Lower lobe of right lung (tissue), 2 donors: ENCODE measurements at regions not wholly inside any gene's neighbourhood (a gene's known extent, or its start where the extent isn't known, plus 50 kb on each side); places are given as distances from the start of the nearest gene placed in this dataset.
A peak's percentile ranks its signal among the peaks of the same experiment; 100 is the strongest.

Source experiments
- ATAC-seq, 2 donors: fragments of 200-7000 bp; cut with Tn5 transposase; one replicate each; pipeline ENCODE4 v1.9.1; 2020 to 2022; ENCODE audit warnings: mild to moderate bottlenecking in 2 of 2, moderate library complexity in 2 of 2
- DNase-seq: peaks from one replicate; pipeline ENCODE4 v3.0.0-alpha.2; 2020
- H3K27ac ChIP-seq: fragments of 200-600 bp; one replicate; pipeline ENCODE4 v1.8.0; 2022
- H3K27me3 ChIP-seq: fragments of 200-600 bp; one replicate; pipeline ENCODE4 v1.8.0; 2022; ENCODE audit warnings: low read depth
- H3K36me3 ChIP-seq: fragments of 200-600 bp; one replicate; pipeline ENCODE4 v1.8.0; 2022; ENCODE audit warnings: mild to moderate bottlenecking
- H3K4me1 ChIP-seq: fragments of 200-600 bp; one replicate; pipeline ENCODE4 v1.8.0; 2022
- H3K4me3 ChIP-seq: fragments of 200-600 bp; one replicate; pipeline ENCODE4 v1.8.0; 2022; ENCODE audit warnings: mild to moderate bottlenecking
- H3K9me3 ChIP-seq: fragments of 200-600 bp; one replicate; pipeline ENCODE4 v1.8.0; 2022
- intact Hi-C: fragments of 100-400 bp; cut with DNase I; formaldehyde crosslinking; loops from one replicate; pipeline ENCODE4 v1.11.0; 2022
- TF ChIP-seq, protein P1 (sequence below): fragments of 200-600 bp; IDR thresholded peaks from one replicate; pipeline ENCODE4 v1.8.0; 2022; ENCODE audit warnings: antibody characterized with exemption, mild to moderate bottlenecking
- donor health status: DM: no; HTN: yes; CAD: no; lungs with severe emphysema.

GRCh38 chr2:41595240-41595639 lies 452.6 kb upstream of the PKDCC start:
- intact Hi-C loops, result no loop called here
- ATAC-seq, result no peak
- H3K36me3 ChIP-seq, result no peaks in the 10 kb centered on the region
- no peak overlapping the region for H3K4me3 ChIP-seq
- H3K4me1 ChIP-seq, result peaks cover 18% of the 10 kb centered on the region
- H3K27me3 ChIP-seq, result no peaks in the 10 kb centered on the region
- H3K27ac ChIP-seq, result no peak overlapping the region
- no peaks in the 10 kb centered on the region for H3K9me3 ChIP-seq
- TF ChIP-seq, protein P1, sequence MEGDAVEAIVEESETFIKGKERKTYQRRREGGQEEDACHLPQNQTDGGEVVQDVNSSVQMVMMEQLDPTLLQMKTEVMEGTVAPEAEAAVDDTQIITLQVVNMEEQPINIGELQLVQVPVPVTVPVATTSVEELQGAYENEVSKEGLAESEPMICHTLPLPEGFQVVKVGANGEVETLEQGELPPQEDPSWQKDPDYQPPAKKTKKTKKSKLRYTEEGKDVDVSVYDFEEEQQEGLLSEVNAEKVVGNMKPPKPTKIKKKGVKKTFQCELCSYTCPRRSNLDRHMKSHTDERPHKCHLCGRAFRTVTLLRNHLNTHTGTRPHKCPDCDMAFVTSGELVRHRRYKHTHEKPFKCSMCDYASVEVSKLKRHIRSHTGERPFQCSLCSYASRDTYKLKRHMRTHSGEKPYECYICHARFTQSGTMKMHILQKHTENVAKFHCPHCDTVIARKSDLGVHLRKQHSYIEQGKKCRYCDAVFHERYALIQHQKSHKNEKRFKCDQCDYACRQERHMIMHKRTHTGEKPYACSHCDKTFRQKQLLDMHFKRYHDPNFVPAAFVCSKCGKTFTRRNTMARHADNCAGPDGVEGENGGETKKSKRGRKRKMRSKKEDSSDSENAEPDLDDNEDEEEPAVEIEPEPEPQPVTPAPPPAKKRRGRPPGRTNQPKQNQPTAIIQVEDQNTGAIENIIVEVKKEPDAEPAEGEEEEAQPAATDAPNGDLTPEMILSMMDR, result no peak
- DNase-seq, result no peak

DNA sequence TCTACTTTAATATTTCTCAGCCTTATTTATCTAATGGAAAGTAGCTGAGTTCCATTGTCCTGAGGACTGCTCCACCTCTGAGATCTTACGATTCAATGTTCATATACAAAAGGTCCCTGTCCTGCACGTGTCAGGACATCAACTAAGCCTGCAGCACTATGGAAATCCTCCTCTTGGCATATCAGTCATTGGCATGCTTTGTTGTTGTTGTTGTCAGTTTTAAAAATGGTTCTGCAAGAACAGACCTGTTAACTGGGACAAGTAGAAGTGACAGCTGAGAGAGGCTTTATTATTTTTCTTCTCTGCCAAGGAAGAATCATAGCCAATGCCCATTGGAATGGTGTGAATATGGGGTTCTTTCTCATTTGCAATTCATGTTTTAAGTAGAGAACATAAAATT lies 450.1 kb upstream of the PKDCC start:
- Histone ChIP-seq H3K9me3 (no peaks in the 10 kb centered on the region), H3K27ac (peak overlapping the region; percentile 2), H3K36me3 (no peaks in the 10 kb centered on the region), H3K4me1 (peaks cover 18% of the 10 kb centered on the region), H3K27me3 (no peaks in the 10 kb centered on the region), H3K4me3 (no peak overlapping the region)
- TF ChIP-seq, protein P1, result no peak
- intact Hi-C loops, result no loop called here
- no peak for DNase-seq
- no peak for ATAC-seq

- no peak overlapping the region for H3K4me3 ChIP-seq
- no peaks in the 10 kb centered on the region for H3K9me3 ChIP-seq
- ATAC-seq (peak in 1 of 2 donors; percentile 30), DNase-seq (no peak)
- no peaks in the 10 kb centered on the region for H3K27me3 ChIP-seq
- intact Hi-C loops, result no loop called here
- H3K27ac ChIP-seq, result peak overlapping the region; percentile 2
- H3K36me3 ChIP-seq, result no peaks in the 10 kb centered on the region
- H3K4me1 ChIP-seq, result peaks cover 18% of the 10 kb centered on the region
- TF ChIP-seq, protein P1, result no peak
These were observed 449.5 kb upstream of the PKDCC start for GRCh38 chr2:41598161-41598894.

DNA sequence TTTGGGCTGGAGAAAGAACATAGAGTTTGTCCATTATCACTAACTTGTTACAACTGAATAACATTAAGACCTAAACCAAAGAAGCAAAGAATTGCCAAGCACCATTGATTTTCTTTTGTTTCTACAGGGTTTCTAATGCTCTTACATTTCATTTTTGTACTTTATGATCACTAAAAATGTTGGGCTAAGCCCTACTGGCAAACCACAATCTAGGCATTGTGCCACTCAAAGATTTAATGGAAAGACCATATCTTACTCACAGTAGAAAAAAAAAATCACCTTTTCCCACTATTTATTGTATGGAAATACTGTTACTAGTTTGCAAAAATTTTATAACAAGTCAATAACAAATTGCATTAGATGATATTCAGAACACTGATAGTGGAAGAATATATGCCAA lies 447.4 kb upstream of the PKDCC start:
- ATAC-seq, result no peak
- Histone ChIP-seq H3K4me1 (peaks cover 18% of the 10 kb centered on the region), H3K27ac (no peak overlapping the region), H3K36me3 (no peaks in the 10 kb centered on the region), H3K27me3 (no peaks in the 10 kb centered on the region), H3K9me3 (no peaks in the 10 kb centered on the region), H3K4me3 (no peak overlapping the region)
- intact Hi-C loops, result no loop called here
- no peak for DNase-seq
- TF ChIP-seq, protein P1, result no peak

GRCh38 chr2:41602341-41602740 lies 445.5 kb upstream of the PKDCC start:
- intact Hi-C loops, result no loop called here
- Histone ChIP-seq H3K9me3 (no peaks in the 10 kb centered on the region), H3K4me1 (peaks cover 15% of the 10 kb centered on the region), H3K36me3 (no peaks in the 10 kb centered on the region), H3K27ac (no peak overlapping the region), H3K4me3 (no peak overlapping the region), H3K27me3 (no peaks in the 10 kb centered on the region)
- ATAC-seq (no peak), DNase-seq (no peak)
- TF ChIP-seq, protein P1, result no peak
